ENCODE measurements at regions not wholly inside any gene's neighbourhood (a gene's known extent, or its start where the extent isn't known, plus 50 kb on each side); places are given as distances from the start of the nearest gene placed in this dataset.

DNA sequence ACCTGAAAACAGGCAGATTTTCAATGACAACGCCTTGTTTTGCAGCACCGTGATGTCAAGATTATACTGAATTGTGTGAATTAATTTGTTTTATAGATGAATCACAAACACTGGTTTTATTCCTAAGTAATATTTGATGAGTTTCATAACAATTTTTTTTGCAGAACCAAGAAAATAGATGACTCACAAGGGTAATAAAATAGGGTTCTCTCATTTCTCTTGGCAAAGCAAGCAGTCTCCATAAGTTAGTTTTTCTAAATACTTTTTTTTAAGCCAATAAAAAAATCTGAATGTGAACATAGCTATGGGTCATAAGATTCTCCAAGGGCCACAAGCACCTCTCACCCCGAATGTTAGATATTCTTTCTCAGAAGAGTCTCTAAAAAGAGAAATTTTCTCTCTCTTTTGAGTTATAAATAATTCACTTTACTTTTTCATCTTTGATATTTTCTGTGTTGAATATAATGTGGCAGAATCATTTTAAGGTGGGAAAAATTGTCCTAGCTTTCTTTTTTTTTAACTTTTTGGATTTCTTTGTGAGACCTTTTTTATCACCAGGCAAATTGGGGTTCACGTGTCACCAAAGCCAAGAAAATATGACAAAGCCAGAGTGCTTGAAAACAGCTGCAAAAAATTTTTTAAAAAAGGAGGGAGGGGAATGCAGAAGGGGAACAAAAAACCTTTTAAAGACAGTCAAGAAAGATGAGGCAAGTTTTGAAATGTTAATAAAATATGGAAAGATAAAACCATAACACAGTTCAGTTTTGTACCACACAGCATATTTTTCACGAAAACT, 174.6 kb upstream of the DAPK1 start:
- TF ChIP-seq, protein P1, sequence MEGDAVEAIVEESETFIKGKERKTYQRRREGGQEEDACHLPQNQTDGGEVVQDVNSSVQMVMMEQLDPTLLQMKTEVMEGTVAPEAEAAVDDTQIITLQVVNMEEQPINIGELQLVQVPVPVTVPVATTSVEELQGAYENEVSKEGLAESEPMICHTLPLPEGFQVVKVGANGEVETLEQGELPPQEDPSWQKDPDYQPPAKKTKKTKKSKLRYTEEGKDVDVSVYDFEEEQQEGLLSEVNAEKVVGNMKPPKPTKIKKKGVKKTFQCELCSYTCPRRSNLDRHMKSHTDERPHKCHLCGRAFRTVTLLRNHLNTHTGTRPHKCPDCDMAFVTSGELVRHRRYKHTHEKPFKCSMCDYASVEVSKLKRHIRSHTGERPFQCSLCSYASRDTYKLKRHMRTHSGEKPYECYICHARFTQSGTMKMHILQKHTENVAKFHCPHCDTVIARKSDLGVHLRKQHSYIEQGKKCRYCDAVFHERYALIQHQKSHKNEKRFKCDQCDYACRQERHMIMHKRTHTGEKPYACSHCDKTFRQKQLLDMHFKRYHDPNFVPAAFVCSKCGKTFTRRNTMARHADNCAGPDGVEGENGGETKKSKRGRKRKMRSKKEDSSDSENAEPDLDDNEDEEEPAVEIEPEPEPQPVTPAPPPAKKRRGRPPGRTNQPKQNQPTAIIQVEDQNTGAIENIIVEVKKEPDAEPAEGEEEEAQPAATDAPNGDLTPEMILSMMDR (IDR thresholded peaks at IDR 0.05): no peak
- no peak for TF ChIP-seq POLR2A (IDR thresholded peaks at IDR 0.05)
